K562 (cell line): ENCODE measurements at regions not wholly inside any gene's neighbourhood (a gene's known extent, or its start where the extent isn't known, plus 50 kb on each side); places are given as distances from the start of the nearest gene placed in this dataset.

ENCODE experiments used
- ATAC-seq: fragments of 200-7000 bp; cut with Tn5 transposase; 3 replicates; pipeline ENCODE4 v1.9.1; 2020; ENCODE audit warnings: moderate library complexity
- BruUV-seq: library from RNA; stranded (reverse); fragments of 400-500 nt; replicated peaks from 2 replicates; lab custom pipeline; 2021; lab: Mats Ljungman, UMichigan
- CTCF ChIA-PET: fragments of 300-600 bp; formaldehyde crosslinking; extraction: SDS; loops from one replicate; lab custom pipeline; 2021; ENCODE audit warnings: low intra/inter-chr PET ratio; lab: Yijun Ruan, JAX
- POLR2A ChIA-PET: fragments of 300-600, 350-650 bp; sonication (Branson Sonifier 250); formaldehyde crosslinking; extraction: SDS; loops from one replicate; lab custom pipeline; 2021; ENCODE audit warnings: antibody characterized with exemption, inconsistent platforms; lab: Yijun Ruan, JAX
- DNase-seq, 4 experiments: peaks; one replicate each; pipeline versions ENCODE4 v3.0.0 to v3.0.0-alpha.2; 2011 to 2018; ENCODE audit warnings: low spot score in 3 of 4, mixed read lengths in 3 of 4; ENCODE audit errors: extremely low read depth in 1 of 4
- FAIRE-seq: peaks from 2 replicates; lab custom pipeline; 2011; peaks lifted over from hg19 to GRCh38; lab: Jason Lieb, UNC
- H2AFZ ChIP-seq: 2 replicates; pipeline ENCODE4 v1.6.0; 2011; ENCODE audit warnings: low read depth, low read length, control low read depth, inconsistent platforms
- H3K27ac ChIP-seq: fragments of 200-600 bp; 3 replicates; pipeline ENCODE4 v1.8.0; 2011; ENCODE audit warnings: low read depth, mild to moderate bottlenecking, control low read depth, inconsistent platforms, low read length, moderate library complexity, mixed read lengths; ENCODE audit errors: extremely low read depth
- H3K27me3 ChIP-seq, 2 experiments: fragments of 300-600 bp in 1 of 2; 2 replicates in 1 of 2; 3 replicates in 1 of 2; pipeline versions ENCODE4 v1.6.0 to v1.8.0; 2011; ENCODE audit warnings: inconsistent platforms in 2 of 2, low read length in 2 of 2, mild to moderate bottlenecking in 1 of 2, mixed read lengths in 1 of 2, moderate library complexity in 1 of 2; ENCODE audit not compliant: control insufficient read depth in 2 of 2, insufficient read depth in 2 of 2
- H3K36me3 ChIP-seq: fragments of 300-600 bp; 3 replicates; pipeline ENCODE4 v1.8.0; 2011; ENCODE audit warnings: mild to moderate bottlenecking, low read length, inconsistent platforms; ENCODE audit not compliant: control insufficient read depth, insufficient read depth
- H3K4me1 ChIP-seq, 2 experiments: fragments of 200-600 bp in 1 of 2; replicated peaks in 1 of 2; 2 replicates in 1 of 2; 3 replicates in 1 of 2; pipeline versions ENCODE4 v1.5.1 to v1.8.0; 2011; ENCODE audit warnings: inconsistent platforms in 2 of 2, low read length in 2 of 2, mild to moderate bottlenecking in 1 of 2, mixed read lengths in 1 of 2, moderate library complexity in 1 of 2; ENCODE audit not compliant: control insufficient read depth in 2 of 2, insufficient read depth in 2 of 2
- H3K4me2 ChIP-seq: 2 replicates; pipeline ENCODE4 v1.6.1; 2011; ENCODE audit warnings: low read length, control low read depth, inconsistent platforms, mixed read lengths; ENCODE audit not compliant: insufficient read depth
- H3K4me3 ChIP-seq: fragments of 200-600 bp; sonication (generic), shearing (Covaris generic); 2 replicates; pipeline ENCODE4 v1.5.1; 2016; ENCODE audit warnings: control low read depth, inconsistent platforms
- H3K79me2 ChIP-seq: fragments of 200-600 bp; 3 replicates; pipeline ENCODE4 v1.8.0; 2011; ENCODE audit warnings: low read length, inconsistent platforms; ENCODE audit not compliant: control insufficient read depth, insufficient read depth
- H3K9ac ChIP-seq, 2 experiments: 2 replicates each; pipeline versions ENCODE4 v1.6.0 to v1.6.1; 2011; ENCODE audit warnings: low read depth in 2 of 2, low read length in 2 of 2, control low read depth in 1 of 2, inconsistent platforms in 1 of 2, mild to moderate bottlenecking in 1 of 2, mixed read lengths in 1 of 2; ENCODE audit not compliant: insufficient read depth in 1 of 2
- H3K9me1 ChIP-seq: one replicate; pipeline ENCODE4 v1.6.0; 2011; ENCODE audit warnings: inconsistent platforms, mild to moderate bottlenecking, low read length, moderate library complexity; ENCODE audit not compliant: control insufficient read depth, insufficient read depth
- H3K9me3 ChIP-seq: replicated peaks from 2 replicates; pipeline ENCODE4 v1.5.1; 2011; ENCODE audit warnings: low read depth, low read length, inconsistent platforms; ENCODE audit not compliant: control insufficient read depth, insufficient read depth
- H4K20me1 ChIP-seq: replicated peaks from 2 replicates; pipeline ENCODE4 v1.6.1; 2011; ENCODE audit warnings: low read length, inconsistent platforms, mixed read lengths; ENCODE audit not compliant: control insufficient read depth, insufficient read depth
- CC2D1A ChIP-seq: fragments of 450-650 bp; IDR thresholded peaks from 2 replicates; pipeline ENCODE4 v1.6.1; 2017; ENCODE audit warnings: mild to moderate bottlenecking
- CHCHD3 ChIP-seq: fragments of 250-450 bp; sonication (Bioruptor Pico); IDR thresholded peaks from 2 replicates; pipeline ENCODE4 v2.1.2; 2022; ENCODE audit warnings: mild to moderate bottlenecking
- FOXJ2 ChIP-seq: fragments of 200-800 bp; sonication (Bioruptor generic); IDR thresholded peaks from 2 replicates; pipeline ENCODE4 v1.6.1; 2016; ENCODE audit warnings: missing genetic modification characterization, missing compliant biosample characterization
- GABPB2 ChIP-seq: fragments of 250-450 bp; sonication (Bioruptor Pico); conservative IDR thresholded peaks from 2 replicates; pipeline ENCODE4 v1.5.1; 2021; ENCODE audit warnings: mild to moderate bottlenecking
- MECOM ChIP-seq: fragments of 250-450 bp; sonication (Bioruptor Pico); IDR thresholded peaks from 2 replicates; pipeline ENCODE4 v1.8.0; 2022; ENCODE audit warnings: inconsistent platforms
- MIER1 ChIP-seq: fragments of 450-650 bp; IDR thresholded peaks from 2 replicates; pipeline ENCODE4 v1.6.1; 2016; ENCODE audit warnings: antibody characterized with exemption, mild to moderate bottlenecking, low read depth
- MXI1 ChIP-seq: IDR thresholded peaks from 2 replicates; pipeline ENCODE4 v1.6.1; 2011; ENCODE audit warnings: low read depth, mild to moderate bottlenecking, improper control_type of control experiment, low read length
- PCBP2 ChIP-seq: fragments of 200-400 bp; formaldehyde crosslinking; IDR thresholded peaks from 2 replicates; pipeline ENCODE4 v1.6.1; 2018; ENCODE audit warnings: low read length, low read depth, mild to moderate bottlenecking, moderate library complexity; ENCODE audit not compliant: poor library complexity, severe bottlenecking
- SMAD3 ChIP-seq: fragments of 450-650 bp; formaldehyde crosslinking; conservative IDR thresholded peaks from 2 replicates; pipeline ENCODE4 v1.4.0; 2020; ENCODE audit warnings: mild to moderate bottlenecking
- SMARCA5 ChIP-seq: fragments of 450-650 bp; IDR thresholded peaks from 2 replicates; pipeline ENCODE4 v1.6.1; 2016
- ZKSCAN1 ChIP-seq: fragments of 150-350 bp; IDR thresholded peaks from 2 replicates; pipeline ENCODE4 v1.6.1; 2016; ENCODE audit warnings: low read depth, low read length
- ZNF24 ChIP-seq: fragments of 450-650 bp; IDR thresholded peaks from 2 replicates; pipeline ENCODE4 v1.6.1; 2016
- ZNF274 ChIP-seq: IDR thresholded peaks from 2 replicates; pipeline ENCODE4 v1.6.1; 2011; ENCODE audit warnings: low read depth, mild to moderate bottlenecking, low read length, moderate library complexity, borderline replicate concordance
- ZNF76 ChIP-seq: fragments of 250-450 bp; sonication (Bioruptor Pico); IDR thresholded peaks from 2 replicates; pipeline ENCODE4 v1.4.0; 2020; ENCODE audit warnings: mild to moderate bottlenecking, moderate library complexity, borderline replicate concordance
- WGBS: fragments of 100-300 bp; shearing (Covaris generic); methylation state at CpG from one replicate; pipeline ENCODE4 v1.1.6; 2016; ENCODE audit warnings: low coverage, mixed read lengths; ENCODE audit not compliant: insufficient coverage; ENCODE audit errors: missing lambda C conversion rate; 5-methylcytosine and 5-hydroxymethylcytosine counted together
- in situ Hi-C: fragments of 300-500 bp; cut with MboI; formaldehyde crosslinking; loops from 4 replicates; pipeline ENCODE4 v1.15.0; 2018; ENCODE audit warnings: inconsistent platforms, mixed read lengths
- intact Hi-C: fragments of 100-400 bp; cut with micrococcal nuclease; formaldehyde crosslinking; loops from 2 replicates; pipeline ENCODE4 v1.14.2; 2022
- TF ChIP-seq, protein P1 (sequence below): fragments of 250-450 bp; sonication (Bioruptor Pico); IDR thresholded peaks from 2 replicates; pipeline ENCODE4 v1.5.0; 2022; ENCODE audit warnings: mild to moderate bottlenecking

DNA sequence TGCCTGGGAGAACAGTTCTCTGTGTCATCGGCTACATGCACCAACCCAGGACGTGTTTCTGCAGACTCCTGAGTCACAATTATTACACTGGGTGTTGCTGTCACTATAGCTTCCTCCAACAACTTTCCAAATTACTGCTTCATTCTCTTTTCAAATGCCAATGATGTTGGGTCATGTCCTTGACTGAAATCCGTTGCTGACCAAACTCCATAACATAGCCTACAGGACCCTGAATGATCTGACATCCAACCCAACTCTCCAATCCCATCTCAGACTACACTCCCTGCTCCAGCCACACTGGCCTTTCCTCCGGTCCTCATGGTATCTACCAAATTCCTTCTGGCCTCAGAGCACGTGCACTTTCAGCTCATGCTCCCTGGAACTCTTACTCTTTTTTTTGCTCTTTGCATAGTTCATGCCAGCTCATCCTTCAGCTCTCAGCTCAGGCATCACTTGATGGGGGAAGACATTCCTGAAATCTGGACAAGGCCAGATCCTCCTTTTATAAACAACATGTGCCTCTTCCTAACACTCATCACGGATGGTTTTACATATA is 108.8 kb upstream of the PTPRG start (continued):
- TF ChIP-seq, protein P1, sequence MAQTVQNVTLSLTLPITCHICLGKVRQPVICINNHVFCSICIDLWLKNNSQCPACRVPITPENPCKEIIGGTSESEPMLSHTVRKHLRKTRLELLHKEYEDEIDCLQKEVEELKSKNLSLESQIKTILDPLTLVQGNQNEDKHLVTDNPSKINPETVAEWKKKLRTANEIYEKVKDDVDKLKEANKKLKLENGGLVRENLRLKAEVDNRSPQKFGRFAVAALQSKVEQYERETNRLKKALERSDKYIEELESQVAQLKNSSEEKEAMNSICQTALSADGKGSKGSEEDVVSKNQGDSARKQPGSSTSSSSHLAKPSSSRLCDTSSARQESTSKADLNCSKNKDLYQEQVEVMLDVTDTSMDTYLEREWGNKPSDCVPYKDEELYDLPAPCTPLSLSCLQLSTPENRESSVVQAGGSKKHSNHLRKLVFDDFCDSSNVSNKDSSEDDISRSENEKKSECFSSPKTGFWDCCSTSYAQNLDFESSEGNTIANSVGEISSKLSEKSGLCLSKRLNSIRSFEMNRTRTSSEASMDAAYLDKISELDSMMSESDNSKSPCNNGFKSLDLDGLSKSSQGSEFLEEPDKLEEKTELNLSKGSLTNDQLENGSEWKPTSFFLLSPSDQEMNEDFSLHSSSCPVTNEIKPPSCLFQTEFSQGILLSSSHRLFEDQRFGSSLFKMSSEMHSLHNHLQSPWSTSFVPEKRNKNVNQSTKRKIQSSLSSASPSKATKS (CRISPR knock-in tag), result no peak
- no peak for TF ChIP-seq MXI1
- TF ChIP-seq ZNF274, result no peak
- TF ChIP-seq CHCHD3 (CRISPR knock-in tag), result no peak
- TF ChIP-seq ZKSCAN1, result no peak
- no peak for TF ChIP-seq MIER1

DNA sequence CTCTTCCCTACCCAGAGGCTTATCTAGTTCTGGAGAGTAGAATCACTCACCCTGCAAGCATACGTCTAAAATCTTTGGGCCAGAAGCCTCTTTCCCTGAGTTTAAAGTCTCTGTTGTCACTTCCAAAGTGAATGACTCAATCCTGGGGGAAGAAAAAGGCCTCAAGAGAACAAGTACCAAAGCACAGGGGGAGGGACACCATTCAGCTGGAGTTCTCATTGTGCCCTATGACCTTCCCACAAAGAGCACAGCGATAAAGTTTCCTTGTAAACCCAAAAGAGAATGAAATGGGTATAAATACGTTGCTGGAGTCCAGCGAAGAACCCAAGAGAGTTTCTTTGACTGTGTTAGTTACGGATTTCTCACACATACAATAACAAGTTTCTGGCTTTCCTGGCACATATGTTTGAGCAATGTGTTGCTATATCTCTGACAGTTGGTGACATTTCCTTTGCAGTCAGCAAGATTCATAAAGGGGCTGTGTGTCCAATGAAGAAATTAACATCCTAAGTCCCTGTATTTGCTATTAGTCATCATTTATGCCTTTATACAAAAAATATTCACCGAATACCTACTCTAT is 107.3 kb upstream of the PTPRG start:
- no peak for FAIRE-seq
- H4K20me1 ChIP-seq, result no peaks in the 10 kb centered on the region
- POLR2A ChIA-PET, result no interaction called here
- no peak overlapping the region for H3K27ac ChIP-seq
- in situ Hi-C loops, result no loop called here
- H3K4me2 ChIP-seq, result no peak overlapping the region
- H3K79me2 ChIP-seq, result no peaks in the 10 kb centered on the region
- H3K9ac ChIP-seq, result no peak overlapping the region
- 0% methylated on average over 6 of the region's 6 CpGs for WGBS
- no peaks in the 10 kb centered on the region for H3K9me1 ChIP-seq
- no peak for DNase-seq
- ATAC-seq, result no peak
- CTCF ChIA-PET, result no interaction called here
- H3K27me3 ChIP-seq, result no peaks in the 10 kb centered on the region
- H3K4me1 ChIP-seq, result no peaks in the 10 kb centered on the region
- no peak overlapping the region for H3K4me3 ChIP-seq
- BruUV-seq, result no TSS peak
- no peaks in the 10 kb centered on the region for H3K9me3 ChIP-seq
- intact Hi-C loops, result no loop called here
- no peaks in the 10 kb centered on the region for H3K36me3 ChIP-seq
- H2AFZ ChIP-seq, result no peak overlapping the region
- no peak for TF ChIP-seq ZNF24
- no peak for TF ChIP-seq SMARCA5
- TF ChIP-seq SMAD3 (CRISPR knock-in tag), result no peak
- TF ChIP-seq PCBP2, result no peak
- no peak for TF ChIP-seq ZNF76
- no peak for TF ChIP-seq CC2D1A
- no peak for TF ChIP-seq FOXJ2 (tag)
- TF ChIP-seq GABPB2 (CRISPR knock-in tag), result no peak
- TF ChIP-seq MECOM, result no peak
- TF ChIP-seq, all 486 proteins: peak for 0
